Fibroblast of mammary gland (primary cell): ENCODE measurements at regions not wholly inside any gene's neighbourhood (a gene's known extent, or its start where the extent isn't known, plus 50 kb on each side); places are given as distances from the start of the nearest gene placed in this dataset.

Source experiments
- DNase-seq: peaks from one replicate; pipeline ENCODE4 v3.0.0-alpha.2; 2010; ENCODE audit warnings: low read depth
- H3K4me3 ChIP-seq: 2 replicates; pipeline ENCODE4 v1.5.1; 2011; ENCODE audit warnings: low read depth, mild to moderate bottlenecking, low read length, moderate library complexity; ENCODE audit not compliant: control insufficient read depth
- CTCF ChIP-seq: conservative IDR thresholded peaks from 2 replicates; pipeline ENCODE4 v1.5.1; 2011; ENCODE audit warnings: low read depth, low read length, inconsistent platforms; ENCODE audit not compliant: control insufficient read depth, insufficient read depth

DNA sequence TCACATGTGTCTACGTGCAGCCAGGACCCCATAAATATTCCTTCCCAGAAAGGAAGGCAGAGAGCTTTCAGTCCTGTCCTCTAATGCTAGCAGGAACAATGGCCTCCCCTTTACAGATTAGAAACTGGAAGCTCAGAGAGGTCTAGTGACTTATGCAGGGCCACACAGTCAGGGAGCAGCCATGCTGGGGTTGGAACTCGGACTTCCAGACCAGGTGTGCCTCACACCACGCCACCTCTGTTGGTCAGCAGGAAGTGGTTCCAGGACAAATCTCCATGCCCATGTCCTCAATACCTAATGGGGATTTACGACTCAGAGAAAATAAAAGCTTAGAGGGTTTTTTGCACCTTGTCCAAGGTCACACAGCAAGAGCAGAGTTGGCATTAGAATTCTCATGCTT, 378.9 kb downstream of the RPS24 start:
- H3K4me3 ChIP-seq: no peak overlapping the region
- TF ChIP-seq CTCF: no peak
- DNase-seq: no peak

DNA sequence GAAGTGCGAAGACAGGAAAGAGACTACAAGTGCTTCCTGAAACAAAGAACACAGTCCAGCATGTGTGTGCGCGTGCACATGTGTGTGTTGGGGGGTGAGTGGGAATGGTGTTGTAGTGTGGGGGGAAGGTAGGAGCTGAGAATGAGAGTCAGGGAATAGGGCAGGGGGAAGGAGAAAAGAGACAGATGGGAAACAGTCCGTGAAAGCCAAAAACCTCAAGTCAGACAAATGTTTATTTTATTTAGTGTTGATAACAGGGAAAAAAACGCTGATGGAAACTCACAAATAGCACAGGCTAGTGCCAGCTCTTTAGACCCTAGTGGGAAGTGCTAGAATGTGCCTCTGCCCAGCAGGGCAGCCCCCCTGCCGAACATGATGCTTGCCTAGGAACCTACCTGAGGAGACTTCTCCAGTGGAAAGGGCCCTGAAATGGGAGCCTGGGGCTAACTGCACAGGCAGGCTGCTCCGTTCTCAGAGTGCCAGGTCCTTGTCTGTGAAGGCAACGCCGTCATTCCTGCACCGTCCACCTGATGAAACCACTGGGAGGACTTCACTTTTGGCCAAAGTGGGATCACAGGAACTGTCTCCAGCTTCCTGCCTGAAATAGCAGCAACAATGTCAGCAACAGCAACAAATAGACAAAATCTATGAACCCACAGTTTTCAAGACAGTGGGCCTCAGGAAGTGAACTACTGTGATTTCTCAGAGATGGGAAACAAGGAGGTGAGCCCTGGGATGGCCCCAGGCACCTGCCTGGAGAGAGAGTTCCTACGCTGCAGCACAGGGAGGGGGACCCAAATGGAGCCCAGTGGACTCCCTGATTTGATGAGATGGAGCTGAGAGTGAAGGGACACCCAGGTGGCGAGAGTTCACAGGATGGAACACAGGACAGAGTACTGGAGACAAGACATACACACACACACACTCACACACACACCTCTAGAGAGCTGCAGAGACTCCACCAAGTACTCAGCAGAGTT, 379.7 kb downstream of the RPS24 start:
- no peak overlapping the region for H3K4me3 ChIP-seq
- no peak for DNase-seq
- no peak for TF ChIP-seq CTCF

- no peak for TF ChIP-seq CTCF
- DNase-seq: no peak
- H3K4me3 ChIP-seq: no peak overlapping the region
These were observed 380.7 kb downstream of the RPS24 start for GRCh38 chr10:78414380-78414779.

- DNase-seq: no peak
- no peak for TF ChIP-seq CTCF
These were observed 381.4 kb downstream of the RPS24 start for GRCh38 chr10:78415111-78415510.

DNA sequence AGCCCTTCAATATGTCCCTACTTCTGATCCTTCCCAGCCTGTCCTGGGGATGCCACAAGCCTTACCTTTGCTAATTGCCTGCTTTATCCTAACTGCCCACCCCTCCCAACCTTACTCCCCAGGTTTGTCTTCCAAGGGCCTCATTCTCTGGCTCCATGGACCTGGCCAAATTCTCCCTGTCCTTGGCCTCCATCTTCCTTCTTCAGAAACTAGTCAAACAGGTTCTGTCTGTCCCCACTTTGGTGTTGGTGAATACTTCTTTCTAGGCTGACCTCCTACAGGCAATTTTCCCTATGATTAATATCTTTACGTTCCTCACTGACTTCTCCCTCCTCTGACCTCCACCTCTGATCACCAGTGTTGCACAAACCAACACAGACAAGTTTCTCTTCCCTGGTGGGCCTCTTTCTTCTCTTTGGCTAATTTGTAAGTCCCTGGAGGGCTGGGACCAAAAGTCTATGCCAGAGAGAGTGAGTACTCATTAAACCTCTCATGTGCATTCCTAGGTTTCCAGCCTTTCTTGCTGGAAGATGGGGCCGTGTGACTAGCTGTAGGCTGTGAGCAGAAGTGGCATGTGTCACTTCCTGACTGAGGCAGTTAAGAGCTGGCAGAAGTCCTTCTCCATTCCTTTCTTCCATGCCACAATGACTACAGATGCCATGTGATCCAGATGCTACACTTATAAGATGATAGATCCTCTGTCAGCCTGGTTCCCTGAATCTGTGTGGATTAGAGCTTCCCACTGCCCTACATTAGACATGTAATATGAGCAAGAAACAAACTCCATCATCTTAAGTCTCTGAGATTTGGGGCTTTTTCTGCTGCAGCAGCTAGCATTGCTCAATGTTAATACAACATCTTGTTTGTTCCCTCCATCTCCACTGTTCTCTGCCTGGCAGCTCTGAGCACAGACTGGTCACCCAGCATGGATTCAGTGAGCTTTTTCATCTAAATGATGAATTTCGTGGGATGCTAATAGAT, 382.7 kb downstream of the RPS24 start:
- DNase-seq: peak; percentile 72
- no peak for TF ChIP-seq CTCF
- no peak overlapping the region for H3K4me3 ChIP-seq

More at GRCh38 chr10:78415111-78415510, 381.4 kb downstream of the RPS24 start:
- H3K4me3 ChIP-seq: no peak overlapping the region
